Posterior vena cava (tissue), 2 donors: ENCODE measurements at regions not wholly inside any gene's neighbourhood (a gene's known extent, or its start where the extent isn't known, plus 50 kb on each side); places are given as distances from the start of the nearest gene placed in this dataset.
"Not testable (repeated sequence)": the region's sequence is repeated elsewhere in the genome, so short reads cannot be mapped to it uniquely, and the experiment has no call there.

Experiments used
- DNase-seq: peaks from one replicate; pipeline ENCODE4 v3.0.0-alpha.2; 2020; ENCODE audit warnings: low spot score
- intact Hi-C, 2 donors: fragments of 100-400 bp; cut with DNase I; formaldehyde crosslinking; loops; one replicate each; pipeline versions ENCODE4 v1.14.1 to v1.14.2; 2022 to 2023
- donor health status: DM: yes; HTN: yes; CAD: no.
- donor health status: DM: yes; HTN: yes; CAD: no.

- intact Hi-C loops: no loop called here
These were observed 94.8 kb downstream of the ETS2 start for GRCh38 chr21:38900499-38900898.

GRCh38 chr21:38899985-38900384, 94.3 kb downstream of the ETS2 start:
- DNase-seq, intact Hi-C loops: not testable (repeated sequence)

More at GRCh38 chr21:38900499-38900898, 94.8 kb downstream of the ETS2 start:
- no peak for DNase-seq

- intact Hi-C loops: no loop called here
- DNase-seq: no peak
These were observed 93.7 kb downstream of the ETS2 start for GRCh38 chr21:38899277-38899947.

GRCh38 chr21:38898422-38899096, 92.8 kb downstream of the ETS2 start:
- intact Hi-C loops: no loop called here
- no peak for DNase-seq

GRCh38 chr21:38897532-38898421, 92.0 kb downstream of the ETS2 start:
- intact Hi-C loops: no loop called here
- no peak for DNase-seq

- intact Hi-C loops: no loop called here
- DNase-seq: no peak
These were observed 89.2 kb downstream of the ETS2 start for GRCh38 chr21:38894899-38895298.

- no peak for DNase-seq
- intact Hi-C loops: no loop called here
These were observed 83.3 kb downstream of the ETS2 start for GRCh38 chr21:38888991-38889561.

- no peak for DNase-seq
- intact Hi-C loops: no loop called here
These were observed 82.0 kb downstream of the ETS2 start for GRCh38 chr21:38887749-38888148.

GRCh38 chr21:38887062-38887686, 81.4 kb downstream of the ETS2 start:
- no peak for DNase-seq
- intact Hi-C loops: no loop called here

GRCh38 chr21:38885909-38886308, 80.2 kb downstream of the ETS2 start:
- intact Hi-C loops: no loop called here
- DNase-seq: no peak

GRCh38 chr21:38884440-38884839, 78.7 kb downstream of the ETS2 start:
- no peak for DNase-seq
- intact Hi-C loops: no loop called here

GRCh38 chr21:38883142-38883541, 77.4 kb downstream of the ETS2 start:
- no peak for DNase-seq
- intact Hi-C loops: no loop called here

- intact Hi-C loops: no loop called here
- DNase-seq: no peak
These were observed 75.4 kb downstream of the ETS2 start for GRCh38 chr21:38881131-38881530.

GRCh38 chr21:38880577-38880966, 74.8 kb downstream of the ETS2 start:
- intact Hi-C loops: no loop called here
- DNase-seq: no peak

GRCh38 chr21:38879912-38880576, 74.3 kb downstream of the ETS2 start:
- intact Hi-C loops: no loop called here
- DNase-seq: no peak

- intact Hi-C loops: no loop called here
- no peak for DNase-seq
These were observed 72.8 kb downstream of the ETS2 start for GRCh38 chr21:38878379-38879179.

- intact Hi-C loops: no loop called here
- DNase-seq: no peak
These were observed 70.2 kb downstream of the ETS2 start for GRCh38 chr21:38875694-38876492.
